HUES64 (cell line): ENCODE measurements at regions not wholly inside any gene's neighbourhood (a gene's known extent, or its start where the extent isn't known, plus 50 kb on each side); places are given as distances from the start of the nearest gene placed in this dataset.

Source experiments
- H3K27ac ChIP-seq: 2 replicates; pipeline ENCODE4 v1.7.0; 2013; ENCODE audit warnings: low read depth, low read length, inconsistent platforms
- H3K27me3 ChIP-seq: 2 replicates; pipeline ENCODE4 v1.6.1; 2013; ENCODE audit warnings: mild to moderate bottlenecking, low read length; ENCODE audit not compliant: insufficient read depth
- H3K36me3 ChIP-seq: 2 replicates; pipeline ENCODE4 v1.6.1; 2013; ENCODE audit warnings: mild to moderate bottlenecking, low read length; ENCODE audit not compliant: insufficient read depth
- H3K4me1 ChIP-seq: 2 replicates; pipeline ENCODE4 v1.6.1; 2013; ENCODE audit warnings: mild to moderate bottlenecking, low read length, moderate library complexity; ENCODE audit not compliant: insufficient read depth
- H3K4me3 ChIP-seq: 2 replicates; pipeline ENCODE4 v1.5.1; 2013; ENCODE audit warnings: mild to moderate bottlenecking, low read length, moderate library complexity
- H3K9ac ChIP-seq: 2 replicates; pipeline ENCODE4 v1.6.1; 2013; ENCODE audit warnings: mild to moderate bottlenecking, low read depth, low read length
- H3K9me3 ChIP-seq: 2 replicates; pipeline ENCODE4 v1.6.1; 2013; ENCODE audit warnings: low read depth, low read length; ENCODE audit not compliant: insufficient read depth
- WGBS: fragments of 150-250, 120-280 bp; methylation state at CpG from one replicate; pipeline ENCODE4 v1.1.7; 2013; ENCODE audit warnings: missing lambda C conversion rate; 5-methylcytosine and 5-hydroxymethylcytosine counted together

DNA sequence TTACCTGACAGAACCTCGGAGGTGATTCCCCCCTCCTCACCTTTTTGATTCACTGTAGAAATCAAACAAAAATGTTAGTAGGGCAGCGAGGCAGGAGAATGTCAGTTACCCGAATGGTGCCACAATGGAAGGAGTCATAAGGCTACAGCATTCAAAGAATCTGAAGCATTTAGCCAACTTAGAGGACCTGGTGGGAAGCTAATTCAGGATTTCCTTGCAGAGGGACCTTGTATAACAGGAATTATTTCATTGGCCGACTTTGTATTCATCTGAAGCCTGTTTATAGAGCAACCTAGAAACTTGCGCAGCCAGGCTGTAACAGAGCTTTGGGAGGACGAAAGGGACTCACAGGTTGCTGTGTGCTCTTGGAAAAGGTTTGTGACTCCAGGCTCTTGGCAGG lies 129.1 kb upstream of the MMADHC start:
- Histone ChIP-seq H3K9ac (no peak overlapping the region), H3K4me3 (no peak overlapping the region), H3K36me3 (no peaks in the 10 kb centered on the region), H3K4me1 (peaks cover 14% of the 10 kb centered on the region), H3K9me3 (no peaks in the 10 kb centered on the region), H3K27me3 (no peaks in the 10 kb centered on the region), H3K27ac (no peak overlapping the region)
- 80% methylated on average over 6 of the region's 6 CpGs for WGBS

DNA sequence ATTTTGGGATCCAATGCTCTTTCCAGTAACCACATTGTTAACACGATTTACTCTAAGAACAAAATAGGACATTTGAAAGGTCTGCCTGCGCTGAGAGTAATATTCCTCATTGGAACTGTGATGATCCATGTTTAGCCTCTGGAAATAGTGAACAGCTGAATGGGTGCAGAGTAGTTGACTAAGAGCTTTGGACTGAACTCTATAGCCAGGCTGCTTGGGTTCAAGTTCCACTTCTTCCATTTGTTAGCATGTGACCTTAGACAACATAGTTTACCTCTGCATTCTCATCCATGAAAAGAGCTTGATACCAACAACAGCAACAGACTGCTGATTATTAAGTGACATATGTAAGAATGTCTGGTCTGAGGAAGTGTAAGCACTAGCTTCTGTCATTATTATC lies 128.3 kb upstream of the MMADHC start:
- Histone ChIP-seq H3K27me3 (no peaks in the 10 kb centered on the region), H3K27ac (no peak overlapping the region), H3K4me1 (peaks cover 14% of the 10 kb centered on the region), H3K36me3 (no peaks in the 10 kb centered on the region), H3K9ac (no peak overlapping the region), H3K4me3 (no peak overlapping the region), H3K9me3 (no peaks in the 10 kb centered on the region)
- 97% methylated on average over 2 of the region's 2 CpGs for WGBS

DNA sequence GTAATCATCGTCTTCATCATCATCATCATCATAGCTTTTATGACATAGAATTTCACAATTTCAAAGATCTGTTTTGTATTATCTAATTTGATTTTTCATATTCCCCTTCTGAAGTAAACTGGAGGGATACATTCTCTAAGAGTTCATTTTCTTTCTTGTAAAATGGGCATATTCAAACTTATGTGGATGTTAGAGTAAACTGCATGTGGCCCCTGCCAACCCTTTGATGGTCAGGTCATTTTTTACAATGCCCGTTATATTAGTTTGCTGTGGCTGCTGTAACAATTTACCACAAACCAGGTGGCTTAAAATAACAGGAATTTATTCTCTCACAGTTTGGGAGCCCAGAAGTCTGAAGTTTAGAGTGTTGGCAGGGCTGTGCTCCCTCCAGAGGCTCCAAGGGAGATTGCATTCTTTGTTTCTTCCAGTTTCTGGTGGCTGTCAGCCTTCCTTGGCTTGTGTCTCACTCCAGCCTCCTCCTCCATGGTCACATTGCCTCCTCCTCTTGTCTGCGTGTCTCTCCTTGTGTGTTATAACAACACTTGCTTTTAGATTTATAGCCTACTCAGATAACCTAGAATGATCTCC lies 127.5 kb upstream of the MMADHC start:
- Histone ChIP-seq H3K4me1 (peaks cover 14% of the 10 kb centered on the region), H3K9ac (no peak overlapping the region), H3K27ac (no peak overlapping the region), H3K27me3 (no peaks in the 10 kb centered on the region), H3K36me3 (no peaks in the 10 kb centered on the region), H3K4me3 (no peak overlapping the region), H3K9me3 (no peaks in the 10 kb centered on the region)
- WGBS: 86% methylated on average over 3 of the region's 3 CpGs

DNA sequence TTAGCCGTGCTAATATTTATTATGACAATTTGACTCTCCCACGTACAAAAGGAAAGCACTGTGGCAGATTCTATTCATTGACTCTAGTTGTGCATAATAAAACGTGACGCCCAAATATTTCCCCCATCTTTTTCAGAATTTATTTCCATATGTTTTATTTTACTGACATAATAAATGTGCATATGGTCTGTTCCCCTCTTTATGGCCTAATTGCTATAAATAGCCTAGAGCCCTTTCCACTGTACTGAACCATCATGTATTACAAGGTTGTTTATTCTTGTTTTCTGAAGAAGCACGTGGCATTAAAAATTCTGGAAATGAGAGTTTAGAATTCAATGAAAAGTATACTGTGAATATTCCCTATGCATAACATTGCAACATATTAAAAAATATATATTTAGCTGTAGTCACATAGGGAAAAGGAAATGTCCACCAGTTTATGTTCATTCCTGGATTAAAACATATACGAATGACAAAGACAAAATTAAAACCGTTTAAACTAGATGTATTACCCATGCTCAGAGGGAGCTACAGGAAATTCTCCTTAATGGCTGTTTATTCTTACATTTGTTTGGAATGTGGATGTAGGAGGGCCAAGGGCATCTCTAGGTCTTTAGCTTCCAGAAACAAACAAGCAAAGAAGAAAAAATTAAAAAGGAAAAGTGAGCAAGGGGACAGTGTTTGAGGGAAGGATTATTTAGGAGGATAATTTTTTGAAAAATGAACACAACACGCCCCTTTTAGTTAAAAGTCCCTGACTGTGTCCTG lies 122.1 kb upstream of the MMADHC start:
- Histone ChIP-seq H3K27me3 (no peaks in the 10 kb centered on the region), H3K9me3 (no peaks in the 10 kb centered on the region), H3K27ac (no peak overlapping the region), H3K4me3 (no peak overlapping the region), H3K36me3 (no peaks in the 10 kb centered on the region), H3K9ac (no peak overlapping the region), H3K4me1 (no peaks in the 10 kb centered on the region)
- 97% methylated on average over 6 of the region's 8 CpGs for WGBS

DNA sequence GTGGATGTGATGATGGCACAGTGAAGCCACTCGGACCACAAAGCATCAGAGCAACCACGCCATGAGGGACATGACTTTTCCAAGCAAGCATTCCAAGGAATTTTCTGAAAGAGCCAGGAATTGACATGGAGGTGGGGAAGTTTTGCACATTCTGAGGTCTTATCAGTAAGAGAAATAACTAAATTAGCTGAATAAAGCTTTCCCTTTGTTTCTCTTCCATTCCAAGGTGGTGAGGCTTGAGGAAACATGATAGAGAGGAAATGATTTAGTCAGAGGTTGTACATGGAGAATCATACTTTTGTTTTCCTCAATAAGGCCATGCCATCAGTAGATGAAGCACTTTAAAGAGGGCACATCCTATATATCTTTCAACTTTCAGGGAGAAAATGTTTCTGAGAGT lies 115.7 kb upstream of the MMADHC start:
- H3K36me3 ChIP-seq: no peaks in the 10 kb centered on the region
- H3K4me1 ChIP-seq: no peaks in the 10 kb centered on the region
- WGBS: 100% methylated on average over 2 of the region's 2 CpGs
- H3K27ac ChIP-seq: no peak overlapping the region
- no peaks in the 10 kb centered on the region for H3K9me3 ChIP-seq
- H3K4me3 ChIP-seq: no peak overlapping the region
- H3K9ac ChIP-seq: no peak overlapping the region
- H3K27me3 ChIP-seq: no peaks in the 10 kb centered on the region

DNA sequence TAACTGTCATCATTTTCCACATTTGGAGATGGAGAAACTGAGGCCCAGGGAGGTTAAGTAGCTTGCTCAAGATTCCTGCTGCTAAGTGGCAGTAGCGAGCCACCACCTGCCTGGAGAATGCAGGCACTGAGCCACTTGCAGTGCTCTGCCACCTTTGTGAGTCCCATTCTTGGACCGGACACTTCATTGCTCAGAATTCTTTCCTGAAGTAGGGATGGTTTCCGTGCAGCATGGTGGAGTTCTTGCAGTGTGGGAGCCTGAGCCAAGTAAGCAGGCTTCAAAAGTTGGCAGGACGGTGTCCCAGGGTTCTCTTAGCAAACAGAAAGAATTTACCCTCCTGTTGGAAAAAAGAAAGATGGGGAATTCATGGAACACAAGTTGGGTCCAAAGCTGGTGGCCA lies 115.0 kb upstream of the MMADHC start:
- no peaks in the 10 kb centered on the region for H3K9me3 ChIP-seq
- H3K36me3 ChIP-seq: no peaks in the 10 kb centered on the region
- no peak overlapping the region for H3K9ac ChIP-seq
- no peak overlapping the region for H3K27ac ChIP-seq
- WGBS: 93% methylated on average over 4 of the region's 4 CpGs
- H3K4me3 ChIP-seq: no peak overlapping the region
- H3K27me3 ChIP-seq: no peaks in the 10 kb centered on the region
- H3K4me1 ChIP-seq: no peaks in the 10 kb centered on the region

DNA sequence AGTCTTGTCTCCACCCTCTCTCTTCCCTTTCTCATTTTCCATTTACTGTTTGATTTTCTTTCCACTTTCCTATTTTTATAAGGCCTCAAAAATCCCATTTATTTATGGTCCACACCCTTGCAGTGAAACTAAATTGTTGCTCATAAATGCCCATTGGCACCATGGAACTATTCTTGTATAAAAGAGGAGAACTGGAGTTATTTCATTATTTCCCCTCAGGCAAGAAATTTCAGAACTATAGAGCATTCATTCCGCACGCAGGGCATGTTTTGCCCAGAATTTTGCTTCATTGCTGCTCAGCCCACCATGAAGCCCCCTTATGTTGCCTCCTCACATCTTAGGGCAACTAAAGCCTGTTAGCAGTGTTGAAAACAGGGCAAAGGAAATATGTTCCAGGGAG lies 113.7 kb upstream of the MMADHC start:
- no peak overlapping the region for H3K27ac ChIP-seq
- WGBS: 93% methylated on average over 2 of the region's 2 CpGs
- H3K27me3 ChIP-seq: no peaks in the 10 kb centered on the region
- no peak overlapping the region for H3K4me3 ChIP-seq
- H3K9me3 ChIP-seq: no peaks in the 10 kb centered on the region
- no peaks in the 10 kb centered on the region for H3K4me1 ChIP-seq
- no peak overlapping the region for H3K9ac ChIP-seq
- no peaks in the 10 kb centered on the region for H3K36me3 ChIP-seq

DNA sequence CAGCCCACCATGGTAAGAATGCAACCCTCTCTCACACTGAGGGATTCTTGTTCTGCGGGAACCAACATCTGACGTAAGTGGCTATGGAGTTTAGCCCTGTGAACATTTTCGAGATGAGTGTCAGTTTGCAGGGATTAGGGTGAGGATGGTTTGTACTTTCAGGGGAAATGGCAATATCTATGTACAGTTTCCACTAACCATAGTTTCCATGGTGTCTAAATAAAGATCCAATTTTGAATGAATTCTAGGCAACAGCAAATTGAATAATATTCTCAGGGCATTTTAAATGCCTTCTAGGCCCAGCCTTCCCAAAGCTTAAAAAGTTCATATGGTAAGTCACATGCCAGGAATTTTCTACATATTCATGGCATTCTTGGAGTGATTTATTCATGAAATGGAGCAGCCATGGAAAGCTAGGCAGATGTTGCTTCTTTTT lies 105.4 kb upstream of the MMADHC start:
- Histone ChIP-seq H3K36me3 (no peaks in the 10 kb centered on the region), H3K9ac (no peak overlapping the region), H3K4me3 (no peak overlapping the region), H3K27ac (no peak overlapping the region), H3K9me3 (no peaks in the 10 kb centered on the region), H3K4me1 (no peaks in the 10 kb centered on the region), H3K27me3 (no peaks in the 10 kb centered on the region)
- WGBS: 98% methylated on average over 3 of the region's 3 CpGs

DNA sequence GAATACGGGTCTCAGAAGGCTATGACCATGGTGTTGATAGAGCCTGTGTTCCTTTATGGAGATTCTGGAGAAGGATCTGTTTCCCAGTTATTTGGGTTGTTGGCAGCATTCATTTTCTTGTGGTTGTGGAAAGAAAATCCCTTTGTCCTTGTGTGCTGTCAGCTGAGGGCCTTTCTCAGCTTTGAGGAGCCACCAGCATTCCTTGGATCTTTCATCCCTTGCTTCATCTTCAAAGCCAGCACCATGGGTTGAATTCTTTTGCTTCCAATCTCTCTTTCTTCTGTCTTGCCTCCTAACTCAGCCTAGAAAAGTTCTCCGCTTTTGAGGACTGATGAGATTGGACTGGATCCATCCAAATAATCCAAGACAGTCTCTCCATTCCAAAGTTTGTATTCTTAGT lies 103.2 kb upstream of the MMADHC start:
- 96% methylated on average over 2 of the region's 2 CpGs for WGBS
- Histone ChIP-seq H3K36me3 (no peaks in the 10 kb centered on the region), H3K4me1 (no peaks in the 10 kb centered on the region), H3K27ac (no peak overlapping the region), H3K27me3 (no peaks in the 10 kb centered on the region), H3K4me3 (no peak overlapping the region), H3K9me3 (no peaks in the 10 kb centered on the region), H3K9ac (no peak overlapping the region)

DNA sequence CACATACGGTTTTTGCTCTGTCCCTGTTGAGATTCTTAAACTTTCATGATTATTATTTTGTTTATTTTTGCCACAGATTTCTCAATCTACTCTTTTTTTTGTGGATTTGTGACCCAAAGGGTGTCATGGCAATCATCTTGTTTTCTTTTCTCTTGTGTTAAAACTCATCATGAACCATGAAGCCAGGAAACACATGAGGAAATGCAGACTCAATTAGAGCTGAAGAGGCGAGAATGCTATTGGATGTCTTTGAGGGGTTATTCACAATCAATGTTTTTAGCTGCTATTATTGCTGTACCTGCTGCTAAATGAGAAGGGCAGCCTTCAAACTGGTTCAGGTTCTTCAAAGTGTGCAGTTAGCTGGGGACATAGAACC lies 99.5 kb upstream of the MMADHC start:
- Histone ChIP-seq H3K9me3 (no peaks in the 10 kb centered on the region), H3K27me3 (no peaks in the 10 kb centered on the region), H3K36me3 (no peaks in the 10 kb centered on the region), H3K4me3 (no peak overlapping the region), H3K9ac (no peak overlapping the region), H3K27ac (no peak overlapping the region), H3K4me1 (no peaks in the 10 kb centered on the region)
- WGBS: 96% methylated on average over 2 of the region's 2 CpGs

DNA sequence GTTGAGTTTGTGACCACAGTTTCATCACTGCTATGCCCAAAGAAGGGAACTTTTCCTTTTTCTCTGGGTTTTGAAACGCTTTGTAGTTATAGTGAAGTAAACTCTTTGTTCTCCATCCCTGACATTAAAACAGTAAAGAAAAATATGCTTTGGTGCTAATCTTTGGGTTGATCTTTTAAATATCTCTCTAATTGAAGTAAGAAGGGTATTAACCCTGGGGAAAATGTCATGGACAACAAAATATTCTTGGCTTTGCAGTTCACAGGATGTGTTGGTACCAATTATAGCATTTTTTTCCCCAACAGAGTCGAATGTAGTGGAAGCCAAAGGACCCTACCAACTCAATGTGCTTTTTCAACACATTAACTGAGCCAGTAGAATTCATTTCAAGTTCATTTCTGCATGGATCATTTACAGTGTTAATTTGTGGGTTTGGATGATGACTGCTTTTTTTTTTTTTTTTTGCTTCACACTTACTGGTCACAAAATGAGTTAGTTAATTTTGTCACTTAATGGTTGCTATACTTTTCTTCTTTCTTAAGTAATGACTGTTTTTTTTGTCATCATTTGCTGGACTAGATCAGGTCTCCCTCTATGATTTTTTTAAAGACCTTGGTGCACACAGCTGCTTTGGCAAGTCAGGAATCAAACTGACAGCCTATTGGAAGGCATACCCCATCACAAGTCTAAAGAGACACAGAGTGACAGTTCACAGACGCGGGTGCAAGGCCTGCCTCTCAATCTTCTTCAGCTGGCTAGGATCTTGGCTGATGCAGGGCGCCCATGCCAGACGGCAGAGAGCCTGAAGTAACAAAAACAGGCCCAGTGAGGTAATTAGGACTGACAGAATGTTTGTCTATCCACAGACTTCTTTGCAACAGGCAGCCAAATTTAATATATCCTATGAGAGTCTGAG lies 98.8 kb upstream of the MMADHC start:
- WGBS: 96% methylated on average over 5 of the region's 6 CpGs
- H3K27ac ChIP-seq: no peak overlapping the region
- H3K9ac ChIP-seq: no peak overlapping the region

More for the DNA sequence above, 98.8 kb upstream of the MMADHC start:
- H3K36me3 ChIP-seq: no peaks in the 10 kb centered on the region
- no peaks in the 10 kb centered on the region for H3K9me3 ChIP-seq
- H3K4me3 ChIP-seq: no peak overlapping the region
- H3K4me1 ChIP-seq: no peaks in the 10 kb centered on the region
- H3K27me3 ChIP-seq: no peaks in the 10 kb centered on the region
